HUES64 (cell line): ENCODE measurements at regions not wholly inside any gene's neighbourhood (a gene's known extent, or its start where the extent isn't known, plus 50 kb on each side); places are given as distances from the start of the nearest gene placed in this dataset.

Source experiments
- H3K27ac ChIP-seq: 2 replicates; pipeline ENCODE4 v1.7.0; 2013; ENCODE audit warnings: low read depth, low read length, inconsistent platforms
- H3K27me3 ChIP-seq: 2 replicates; pipeline ENCODE4 v1.6.1; 2013; ENCODE audit warnings: mild to moderate bottlenecking, low read length; ENCODE audit not compliant: insufficient read depth
- H3K36me3 ChIP-seq: 2 replicates; pipeline ENCODE4 v1.6.1; 2013; ENCODE audit warnings: mild to moderate bottlenecking, low read length; ENCODE audit not compliant: insufficient read depth
- H3K4me1 ChIP-seq: 2 replicates; pipeline ENCODE4 v1.6.1; 2013; ENCODE audit warnings: mild to moderate bottlenecking, low read length, moderate library complexity; ENCODE audit not compliant: insufficient read depth
- H3K4me3 ChIP-seq: 2 replicates; pipeline ENCODE4 v1.5.1; 2013; ENCODE audit warnings: mild to moderate bottlenecking, low read length, moderate library complexity
- H3K9ac ChIP-seq: 2 replicates; pipeline ENCODE4 v1.6.1; 2013; ENCODE audit warnings: mild to moderate bottlenecking, low read depth, low read length
- H3K9me3 ChIP-seq: 2 replicates; pipeline ENCODE4 v1.6.1; 2013; ENCODE audit warnings: low read depth, low read length; ENCODE audit not compliant: insufficient read depth
- WGBS: fragments of 150-250, 120-280 bp; methylation state at CpG from one replicate; pipeline ENCODE4 v1.1.7; 2013; ENCODE audit warnings: missing lambda C conversion rate; 5-methylcytosine and 5-hydroxymethylcytosine counted together

DNA sequence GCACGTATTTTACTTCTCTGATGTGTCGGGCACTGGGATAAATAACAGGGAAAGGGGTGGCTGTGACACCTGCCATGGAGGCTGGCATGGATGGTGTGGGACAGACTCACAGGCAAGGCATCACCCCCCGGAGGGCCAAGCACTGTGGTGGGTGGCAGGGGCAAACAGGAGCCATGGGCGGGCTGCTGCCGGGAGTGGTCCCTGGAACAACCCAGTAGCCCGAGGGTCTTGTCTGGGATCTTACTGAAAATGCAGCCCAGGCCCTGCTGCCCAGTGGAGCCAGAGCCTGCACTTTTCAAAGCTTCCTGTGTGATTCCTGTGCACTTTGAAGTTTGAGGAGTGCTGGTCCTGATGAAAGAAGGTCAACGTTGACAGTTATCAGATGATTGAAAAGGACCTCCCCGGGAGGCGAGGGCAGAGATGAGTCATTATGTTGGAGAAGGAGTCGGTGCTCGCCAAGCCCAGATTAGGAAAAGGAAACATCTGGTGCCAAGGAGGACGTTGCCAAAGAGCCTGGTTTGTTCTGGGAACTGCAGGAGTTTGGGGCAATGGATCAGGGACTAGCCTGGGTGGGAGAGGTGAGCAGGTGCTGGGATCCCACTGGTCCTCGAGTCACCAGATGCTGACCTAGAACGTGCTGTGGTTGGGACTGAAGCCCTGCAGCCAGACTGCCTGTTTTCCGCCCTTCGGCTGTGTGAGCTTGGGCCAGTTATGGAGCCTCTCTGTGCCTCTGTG, 130.0 kb upstream of the GGTLC1 start:
- Histone ChIP-seq H3K27ac (no peak overlapping the region), H3K27me3 (no peaks in the 10 kb centered on the region), H3K36me3 (no peaks in the 10 kb centered on the region), H3K9me3 (no peaks in the 10 kb centered on the region), H3K9ac (no peak overlapping the region), H3K4me1 (no peaks in the 10 kb centered on the region), H3K4me3 (no peak overlapping the region)
- 83% methylated on average over 16 of the region's 16 CpGs for WGBS

DNA sequence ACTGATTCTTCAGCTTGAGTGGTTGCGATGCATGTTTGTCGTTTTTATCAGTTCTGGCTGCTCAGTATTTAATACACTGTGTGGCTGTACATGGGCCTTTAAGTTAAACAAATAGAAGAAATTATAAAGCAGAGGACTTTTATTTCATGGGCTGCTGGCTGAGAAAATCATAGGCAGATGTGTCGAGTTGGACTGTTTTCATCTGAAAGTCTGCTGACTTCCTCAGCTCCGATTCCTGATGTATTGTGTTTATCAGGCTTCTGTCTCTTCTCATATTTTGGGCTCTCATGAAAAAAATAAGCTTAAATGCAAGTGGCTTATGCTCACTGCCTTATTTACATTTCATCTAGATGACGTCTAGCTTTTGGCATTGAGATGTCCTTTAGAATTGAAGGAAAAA, 129.5 kb upstream of the GGTLC1 start:
- 93% methylated on average over 5 of the region's 5 CpGs for WGBS
- Histone ChIP-seq H3K4me3 (no peak overlapping the region), H3K27ac (no peak overlapping the region), H3K4me1 (no peaks in the 10 kb centered on the region), H3K27me3 (no peaks in the 10 kb centered on the region), H3K36me3 (no peaks in the 10 kb centered on the region), H3K9ac (no peak overlapping the region), H3K9me3 (no peaks in the 10 kb centered on the region)

DNA sequence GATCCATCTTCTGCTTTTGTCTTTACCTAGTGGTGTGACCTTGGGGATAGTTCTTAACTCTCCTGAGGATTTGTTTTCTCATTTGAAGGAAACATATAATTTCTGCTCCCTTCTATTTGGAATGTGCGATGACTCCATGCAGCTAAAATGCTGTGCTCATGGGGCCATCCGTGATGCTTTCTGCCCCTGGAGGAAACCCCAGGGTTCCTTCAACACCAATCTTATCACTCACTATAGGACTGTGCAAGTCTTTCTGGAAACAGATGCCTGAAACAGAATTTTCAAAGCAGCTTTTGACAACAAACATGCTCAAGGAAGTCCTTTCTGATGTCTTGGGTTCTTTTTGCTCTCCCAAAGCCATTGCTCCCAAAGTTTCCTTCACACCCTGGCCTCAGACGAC, 128.8 kb upstream of the GGTLC1 start:
- Histone ChIP-seq H3K9ac (no peak overlapping the region), H3K9me3 (no peaks in the 10 kb centered on the region), H3K27ac (no peak overlapping the region), H3K4me3 (no peak overlapping the region), H3K27me3 (no peaks in the 10 kb centered on the region), H3K36me3 (no peaks in the 10 kb centered on the region), H3K4me1 (no peaks in the 10 kb centered on the region)
- WGBS = 93% methylated on average over 3 of the region's 3 CpGs

DNA sequence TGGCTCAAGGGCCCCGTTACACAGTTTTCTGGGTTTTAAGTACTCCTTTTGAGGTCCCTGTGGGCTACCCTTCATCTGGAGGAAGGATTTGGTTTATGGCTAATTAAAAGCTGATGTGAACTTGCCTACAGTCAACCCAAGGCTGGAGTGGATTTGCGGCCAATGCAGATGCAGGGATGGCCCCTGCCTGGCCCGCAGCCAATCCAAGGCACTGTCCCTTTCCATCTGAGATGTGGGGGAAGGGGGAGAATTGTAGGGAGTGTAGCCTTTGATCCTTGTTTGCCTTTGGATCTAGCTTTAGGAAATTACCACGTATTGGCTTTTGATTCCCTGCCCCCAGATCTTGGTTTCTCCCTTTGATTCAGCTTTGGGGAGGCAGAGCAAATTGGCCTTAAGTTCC, 128.0 kb upstream of the GGTLC1 start:
- no peaks in the 10 kb centered on the region for H3K4me1 ChIP-seq
- no peaks in the 10 kb centered on the region for H3K9me3 ChIP-seq
- no peak overlapping the region for H3K4me3 ChIP-seq
- H3K27me3 ChIP-seq = no peaks in the 10 kb centered on the region
- H3K27ac ChIP-seq = no peak overlapping the region
- WGBS = 79% methylated on average over 4 of the region's 4 CpGs
- no peak overlapping the region for H3K9ac ChIP-seq
- H3K36me3 ChIP-seq = no peaks in the 10 kb centered on the region

DNA sequence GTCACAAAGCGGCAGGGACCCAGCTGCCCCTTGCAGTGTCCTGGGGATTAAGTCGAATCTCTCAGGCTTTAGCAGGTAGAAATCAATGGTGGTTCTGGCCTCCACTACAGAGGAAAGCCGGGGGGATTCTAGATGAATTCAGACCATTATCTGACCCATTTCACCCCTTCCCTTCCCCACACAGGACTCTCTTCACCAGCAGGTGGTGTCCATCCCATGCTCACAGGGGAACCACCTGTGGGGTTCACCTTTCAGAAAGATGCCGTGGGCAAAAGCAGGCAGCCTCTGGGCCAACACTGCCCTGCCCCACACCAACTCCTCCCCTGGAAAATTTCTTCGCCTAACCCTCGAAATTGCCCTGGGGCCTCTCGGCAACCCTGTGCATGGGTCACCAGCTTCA, 123.8 kb upstream of the GGTLC1 start:
- Histone ChIP-seq H3K9ac (no peak overlapping the region), H3K36me3 (no peaks in the 10 kb centered on the region), H3K4me1 (no peaks in the 10 kb centered on the region), H3K9me3 (no peaks in the 10 kb centered on the region), H3K4me3 (no peak overlapping the region), H3K27ac (no peak overlapping the region), H3K27me3 (no peaks in the 10 kb centered on the region)
- WGBS = 95% methylated on average over 7 of the region's 7 CpGs

DNA sequence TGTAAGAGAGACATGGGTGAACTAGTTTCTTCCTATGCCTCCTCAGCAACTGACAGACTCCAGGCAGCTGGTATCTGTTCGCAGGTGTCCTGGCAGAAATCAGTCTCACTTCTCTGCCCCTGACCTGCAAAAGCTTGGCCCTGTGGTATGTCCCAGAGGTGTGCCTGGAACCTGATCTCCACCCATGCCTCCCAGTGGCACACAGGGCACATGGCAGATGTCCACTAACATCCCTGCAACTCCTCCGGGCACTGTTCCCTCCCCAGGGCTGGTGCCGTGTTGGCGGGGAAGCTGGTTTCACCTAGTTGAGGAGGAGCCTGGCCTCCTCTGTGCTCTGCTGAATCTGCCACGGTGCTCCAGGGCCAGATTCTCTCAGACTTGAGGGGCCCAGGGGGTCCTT, 123.3 kb upstream of the GGTLC1 start:
- no peak overlapping the region for H3K4me3 ChIP-seq
- H3K9me3 ChIP-seq = no peaks in the 10 kb centered on the region
- no peaks in the 10 kb centered on the region for H3K4me1 ChIP-seq
- H3K27me3 ChIP-seq = no peaks in the 10 kb centered on the region
- H3K36me3 ChIP-seq = no peaks in the 10 kb centered on the region
- no peak overlapping the region for H3K27ac ChIP-seq
- no peak overlapping the region for H3K9ac ChIP-seq
- 74% methylated on average over 5 of the region's 5 CpGs for WGBS

DNA sequence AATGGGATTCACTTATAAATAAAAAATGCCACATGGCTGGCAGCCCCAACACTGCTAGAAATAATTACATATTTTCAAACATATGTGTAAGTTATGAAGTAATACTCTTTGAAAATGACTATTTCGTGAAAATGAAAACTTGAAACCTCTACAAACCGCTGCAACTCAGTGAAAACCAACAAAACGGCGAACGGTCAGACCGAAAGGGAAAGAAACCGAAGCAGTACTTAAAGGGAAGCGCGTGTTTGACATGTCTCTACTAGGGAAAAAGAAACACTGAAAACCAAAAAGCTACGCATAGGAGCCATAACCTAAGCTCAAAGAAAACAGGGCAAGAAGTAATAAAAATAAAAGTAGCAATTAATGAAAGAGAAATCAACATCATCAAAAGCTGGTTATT, 121.0 kb upstream of the GGTLC1 start:
- Histone ChIP-seq H3K4me3 (no peak overlapping the region), H3K9ac (no peak overlapping the region), H3K27me3 (no peaks in the 10 kb centered on the region), H3K36me3 (no peaks in the 10 kb centered on the region), H3K9me3 (no peaks in the 10 kb centered on the region), H3K27ac (no peak overlapping the region), H3K4me1 (no peaks in the 10 kb centered on the region)
- 98% methylated on average over 10 of the region's 10 CpGs for WGBS

DNA sequence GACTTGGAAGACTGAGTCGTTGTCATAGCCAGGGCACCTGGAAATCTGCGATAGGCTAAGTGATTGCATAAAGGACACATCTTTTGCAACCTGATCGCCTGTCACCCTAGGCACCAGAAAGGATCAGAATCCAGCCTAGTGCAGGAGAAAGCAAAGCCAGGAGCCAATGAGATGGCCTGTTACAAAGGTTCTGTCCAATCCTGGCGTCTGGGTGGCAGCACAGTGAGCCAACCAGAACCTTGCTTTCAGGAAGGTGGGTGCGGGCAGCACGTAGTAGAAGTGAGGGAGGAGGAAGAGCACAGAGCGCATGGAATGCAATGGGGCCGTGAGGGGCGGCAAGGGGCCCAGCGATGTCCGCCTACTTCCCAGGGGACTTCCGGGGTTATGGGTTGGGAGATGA, 120.4 kb upstream of the GGTLC1 start:
- H3K9me3 ChIP-seq = no peaks in the 10 kb centered on the region
- no peak overlapping the region for H3K27ac ChIP-seq
- WGBS = 96% methylated on average over 12 of the region's 12 CpGs
- H3K9ac ChIP-seq = no peak overlapping the region
- H3K36me3 ChIP-seq = no peaks in the 10 kb centered on the region
- no peak overlapping the region for H3K4me3 ChIP-seq
- H3K4me1 ChIP-seq = no peaks in the 10 kb centered on the region
- no peaks in the 10 kb centered on the region for H3K27me3 ChIP-seq

DNA sequence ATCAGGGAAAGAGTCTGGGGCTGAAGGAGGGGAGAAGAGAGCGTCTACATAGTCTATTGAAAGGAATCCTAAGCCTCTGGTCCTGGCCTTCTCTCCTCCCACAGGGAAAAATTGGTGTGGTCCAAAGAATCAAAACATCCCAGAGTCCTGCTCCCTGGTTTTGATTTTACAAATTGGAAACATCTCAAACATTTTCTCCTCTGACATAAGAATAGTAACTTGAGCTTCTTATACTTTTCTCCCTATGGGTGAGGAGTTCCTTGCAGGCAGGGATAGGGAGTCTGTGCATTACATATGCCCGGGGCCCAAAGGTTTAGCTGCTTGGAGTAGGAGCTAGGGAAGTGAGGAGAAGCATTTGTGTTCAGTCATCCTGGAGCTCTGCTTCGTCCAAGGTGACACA, 120.0 kb upstream of the GGTLC1 start:
- Histone ChIP-seq H3K27me3 (no peaks in the 10 kb centered on the region), H3K9me3 (no peaks in the 10 kb centered on the region), H3K4me1 (no peaks in the 10 kb centered on the region), H3K27ac (no peak overlapping the region), H3K36me3 (no peaks in the 10 kb centered on the region), H3K9ac (no peak overlapping the region), H3K4me3 (no peak overlapping the region)
- 92% methylated on average over 3 of the region's 3 CpGs for WGBS

DNA sequence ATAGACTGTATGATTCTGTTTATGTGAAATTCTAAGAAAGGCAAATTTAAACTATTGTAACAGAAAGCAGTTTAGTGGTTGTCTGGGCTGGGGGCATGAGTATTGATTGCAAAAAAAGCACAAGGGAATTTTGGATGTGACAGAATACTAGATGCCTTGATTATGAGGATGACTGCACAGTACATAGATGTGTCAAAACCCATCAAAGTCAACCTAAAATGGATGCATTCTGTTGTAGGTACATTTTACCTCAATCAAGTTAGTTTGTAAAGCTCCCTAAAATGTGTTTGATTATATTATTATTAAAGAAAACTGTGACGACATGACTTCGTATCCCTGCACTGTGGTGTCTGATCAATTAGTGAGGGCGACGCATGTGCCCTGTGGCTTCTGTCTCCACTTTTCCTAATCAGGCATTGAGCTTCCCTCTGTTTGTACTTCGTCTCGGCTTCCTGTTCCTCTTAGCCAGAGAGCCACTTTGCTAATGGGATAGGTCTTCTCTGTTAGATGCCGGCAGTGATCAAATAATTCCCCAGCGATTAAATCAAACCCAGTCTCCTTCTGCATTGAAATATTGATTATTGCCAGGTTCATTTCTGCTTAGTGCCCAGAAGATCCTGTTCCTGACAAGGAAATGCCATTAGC, 118.3 kb upstream of the GGTLC1 start:
- H3K9ac ChIP-seq = no peak overlapping the region
- no peaks in the 10 kb centered on the region for H3K9me3 ChIP-seq
- H3K4me1 ChIP-seq = no peaks in the 10 kb centered on the region
- no peak overlapping the region for H3K27ac ChIP-seq
- WGBS = 96% methylated on average over 8 of the region's 8 CpGs
- no peaks in the 10 kb centered on the region for H3K36me3 ChIP-seq
- no peaks in the 10 kb centered on the region for H3K27me3 ChIP-seq
- H3K4me3 ChIP-seq = no peak overlapping the region

DNA sequence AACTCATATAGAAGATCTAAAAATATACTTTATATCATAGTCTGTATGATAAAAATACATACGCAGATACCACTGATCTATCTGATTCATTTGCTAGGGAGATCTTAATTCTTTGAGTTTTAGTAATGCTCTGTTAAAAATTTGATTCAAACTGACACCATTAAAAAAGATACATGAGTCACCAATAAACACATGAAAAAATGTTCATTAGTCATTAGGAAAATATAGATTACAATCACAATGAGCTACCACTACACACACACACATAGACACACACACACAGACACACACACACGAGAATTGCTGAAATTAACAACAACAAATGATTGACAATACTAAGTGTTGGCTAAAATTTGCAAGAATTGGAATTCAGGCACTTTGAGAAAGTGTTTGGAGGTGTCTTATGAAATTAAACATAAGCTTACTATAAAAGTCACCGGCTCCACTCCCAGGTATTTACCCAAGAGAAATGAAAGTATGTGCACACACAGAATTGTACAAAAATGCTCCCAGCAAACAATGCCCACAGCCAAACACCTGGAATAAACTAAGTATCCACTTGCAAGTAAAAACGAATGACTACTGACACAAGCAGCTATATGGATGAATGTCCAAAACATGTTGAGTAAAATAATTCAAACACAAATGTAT, 117.7 kb upstream of the GGTLC1 start:
- Histone ChIP-seq H3K9ac (no peak overlapping the region), H3K4me1 (no peaks in the 10 kb centered on the region), H3K9me3 (no peaks in the 10 kb centered on the region), H3K36me3 (no peaks in the 10 kb centered on the region), H3K27ac (no peak overlapping the region), H3K27me3 (no peaks in the 10 kb centered on the region), H3K4me3 (no peak overlapping the region)
- WGBS = 93% methylated on average over 1 of the region's 4 CpGs
